Transverse colon (tissue), 4 donors: ENCODE measurements at regions not wholly inside any gene's neighbourhood (a gene's known extent, or its start where the extent isn't known, plus 50 kb on each side); places are given as distances from the start of the nearest gene placed in this dataset.

ENCODE experiments used
- DNase-seq: peaks from one replicate; pipeline ENCODE4 v3.0.0-alpha.2; 2019
- H3K27ac ChIP-seq, 4 donors: fragments of 200-600 bp; sonication (generic); 2 replicates each; pipeline ENCODE4 v1.5.1; 2016 to 2018; ENCODE audit warnings: inconsistent platforms in 4 of 4
- H3K27me3 ChIP-seq: fragments of 200-600 bp; sonication (generic); 2 replicates; pipeline ENCODE4 v1.5.1; 2017; ENCODE audit warnings: inconsistent platforms
- H3K36me3 ChIP-seq, 4 donors: fragments of 200-600 bp; sonication (generic); 2 replicates each; pipeline ENCODE4 v1.5.1; 2017 to 2019; ENCODE audit warnings: inconsistent platforms in 4 of 4
- H3K4me1 ChIP-seq, 4 donors: fragments of 200-600 bp; sonication (generic); 2 replicates each; pipeline ENCODE4 v1.5.1; 2017 to 2020; ENCODE audit warnings: inconsistent platforms in 4 of 4
- H3K4me3 ChIP-seq, 4 donors: fragments of 200-600 bp; sonication (generic); 1 replicate in 1 of 4; 2 replicates in 3 of 4; pipeline versions ENCODE4 v1.5.1 to v1.6.1; 2017 to 2019; ENCODE audit warnings: inconsistent platforms in 4 of 4
- H3K9me3 ChIP-seq, 2 donors: fragments of 200-600 bp; sonication (generic); 2 replicates each; pipeline ENCODE4 v1.5.1; 2017 to 2019; ENCODE audit warnings: inconsistent platforms in 2 of 2
- EP300 ChIP-seq: sonication (generic); formaldehyde crosslinking; IDR thresholded peaks from one replicate; pipeline ENCODE4 v1.6.1; 2017; ENCODE audit warnings: antibody characterized with exemption, low read depth
- POLR2A ChIP-seq: fragments of 450-650 bp; IDR thresholded peaks from one replicate; pipeline ENCODE4 v1.6.1; 2016; ENCODE audit warnings: antibody characterized with exemption, mild to moderate bottlenecking, moderate library complexity
- POLR2AphosphoS5 ChIP-seq, 3 donors: sonication (generic); formaldehyde crosslinking; IDR thresholded peaks; one replicate each; pipeline ENCODE4 v1.6.1; 2016; ENCODE audit warnings: antibody characterized with exemption in 3 of 3
- WGBS, 2 donors: methylation state at CpG; one replicate each; pipeline ENCODE4 v1.1.5; 2018; ENCODE audit warnings: low coverage in 1 of 2; 5-methylcytosine and 5-hydroxymethylcytosine counted together
- in situ Hi-C, 4 donors: fragments of 200-750 bp; cut with MboI; loops; one replicate each; pipeline versions ENCODE4 v1.15.0 to v1.15.1; 2017; ENCODE audit warnings: low sequenced_read_pairs in 3 of 4, low pct_ligation_motif_present in 1 of 4, low pct_unique_long_range_greater_than_20kb in 1 of 4
- intact Hi-C: fragments of 100-400 bp; cut with DNase I; formaldehyde crosslinking; loops from one replicate; pipeline ENCODE4 v1.15.1; 2023; ENCODE audit warnings: low total_unique reads
- TF ChIP-seq, protein P1 (sequence below), 5 experiments: fragments of 200-600 bp in 3 of 5; fragments of 450-650 bp in 2 of 5; sonication (generic) in 3 of 5; IDR thresholded peaks; 1 replicate in 2 of 5; 2 replicates in 3 of 5; pipeline ENCODE4 v1.5.1; 2016 to 2017; ENCODE audit warnings: antibody characterized with exemption in 5 of 5, inconsistent platforms in 3 of 5, mild to moderate bottlenecking in 2 of 5, moderate library complexity in 1 of 5

- Histone ChIP-seq H3K4me3 (no peak overlapping the region), H3K27me3 (no peaks in the 10 kb centered on the region), H3K36me3 (no peaks in the 10 kb centered on the region), H3K27ac (no peak overlapping the region), H3K9me3 (peaks cover 3 to 4% of the 10 kb centered on the region in 2 donors), H3K4me1 (no peaks in the 10 kb centered on the region)
- in situ Hi-C loops: no loop called here
- no peak for TF ChIP-seq EP300
- TF ChIP-seq, protein P1, sequence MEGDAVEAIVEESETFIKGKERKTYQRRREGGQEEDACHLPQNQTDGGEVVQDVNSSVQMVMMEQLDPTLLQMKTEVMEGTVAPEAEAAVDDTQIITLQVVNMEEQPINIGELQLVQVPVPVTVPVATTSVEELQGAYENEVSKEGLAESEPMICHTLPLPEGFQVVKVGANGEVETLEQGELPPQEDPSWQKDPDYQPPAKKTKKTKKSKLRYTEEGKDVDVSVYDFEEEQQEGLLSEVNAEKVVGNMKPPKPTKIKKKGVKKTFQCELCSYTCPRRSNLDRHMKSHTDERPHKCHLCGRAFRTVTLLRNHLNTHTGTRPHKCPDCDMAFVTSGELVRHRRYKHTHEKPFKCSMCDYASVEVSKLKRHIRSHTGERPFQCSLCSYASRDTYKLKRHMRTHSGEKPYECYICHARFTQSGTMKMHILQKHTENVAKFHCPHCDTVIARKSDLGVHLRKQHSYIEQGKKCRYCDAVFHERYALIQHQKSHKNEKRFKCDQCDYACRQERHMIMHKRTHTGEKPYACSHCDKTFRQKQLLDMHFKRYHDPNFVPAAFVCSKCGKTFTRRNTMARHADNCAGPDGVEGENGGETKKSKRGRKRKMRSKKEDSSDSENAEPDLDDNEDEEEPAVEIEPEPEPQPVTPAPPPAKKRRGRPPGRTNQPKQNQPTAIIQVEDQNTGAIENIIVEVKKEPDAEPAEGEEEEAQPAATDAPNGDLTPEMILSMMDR (IDR thresholded peaks at IDR 0.05): no peak
- no peak for TF ChIP-seq POLR2A
- intact Hi-C loops: no loop called here
- no peak for DNase-seq
Observed at GRCh38 chr3:162897291-162897690, 1400.7 kb downstream of the OTOL1 start.

DNA sequence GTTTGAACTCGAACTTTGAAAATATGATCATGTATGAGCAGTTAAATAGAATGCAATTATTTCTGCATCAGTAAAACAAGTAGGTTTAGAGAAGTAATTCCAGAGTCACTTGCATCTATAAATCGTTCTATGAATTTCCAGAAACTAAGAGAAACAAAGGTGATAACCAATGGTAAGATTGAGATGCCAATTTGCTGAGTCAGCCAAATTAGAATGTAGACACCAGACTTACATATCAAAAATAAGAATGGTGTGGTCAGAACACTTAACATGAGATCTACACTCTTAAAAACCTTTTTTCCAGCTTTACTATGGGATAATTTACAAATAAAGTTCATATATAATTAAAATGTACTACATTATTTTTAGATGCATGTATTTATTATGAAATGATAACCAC is 1435.9 kb downstream of the OTOL1 start:
- WGBS, 2 donors: 50 to 54% methylated on average over 2 of the region's 2 CpGs
- in situ Hi-C loops: no loop called here
- H3K4me1 ChIP-seq: no peaks in the 10 kb centered on the region

DNA sequence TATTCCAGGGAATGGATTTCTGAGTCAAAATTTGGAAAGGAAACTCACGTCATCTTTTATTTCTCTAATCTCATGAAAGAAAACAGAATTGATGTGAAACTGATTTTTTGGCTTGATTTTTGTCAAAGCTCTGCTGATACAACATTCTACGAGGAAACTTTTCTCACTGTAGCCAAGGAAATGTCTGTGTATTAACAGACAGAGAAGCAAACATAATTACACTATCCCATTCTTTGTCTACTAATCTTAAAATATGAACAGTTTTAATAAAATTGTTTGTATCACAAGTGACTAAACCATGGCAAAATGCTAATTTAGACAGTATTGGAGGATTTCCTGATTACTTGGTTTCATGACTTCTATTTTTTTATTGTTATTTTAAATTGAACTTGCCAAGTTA is 1437.0 kb downstream of the OTOL1 start:
- Histone ChIP-seq H3K4me1 (no peaks in the 10 kb centered on the region), H3K27me3 (no peaks in the 10 kb centered on the region), H3K27ac (no peak overlapping the region), H3K36me3 (no peaks in the 10 kb centered on the region), H3K4me3 (no peak overlapping the region), H3K9me3 (no peaks in the 10 kb centered on the region)
- TF ChIP-seq POLR2A (no peak), EP300 (no peak), POLR2AphosphoS5 (IDR thresholded peaks at IDR 0.05) (no peak)
- TF ChIP-seq, protein P1 (IDR thresholded peaks at IDR 0.05): no peak
- WGBS, 2 donors: 60 to 68% methylated on average over 2 of the region's 2 CpGs
- intact Hi-C loops (no loop called here), in situ Hi-C loops (no loop called here)
- no peak for DNase-seq

More for the DNA sequence above, 1435.9 kb downstream of the OTOL1 start:
- TF ChIP-seq POLR2AphosphoS5 (IDR thresholded peaks at IDR 0.05) (no peak), EP300 (no peak), POLR2A (no peak)
- TF ChIP-seq, protein P1 (IDR thresholded peaks at IDR 0.05): no peak
- H3K27ac ChIP-seq: no peak overlapping the region
- no peak overlapping the region for H3K4me3 ChIP-seq
- intact Hi-C loops: no loop called here
- no peaks in the 10 kb centered on the region for H3K9me3 ChIP-seq
- no peaks in the 10 kb centered on the region for H3K27me3 ChIP-seq
- no peak for DNase-seq
- H3K36me3 ChIP-seq: no peaks in the 10 kb centered on the region

DNA sequence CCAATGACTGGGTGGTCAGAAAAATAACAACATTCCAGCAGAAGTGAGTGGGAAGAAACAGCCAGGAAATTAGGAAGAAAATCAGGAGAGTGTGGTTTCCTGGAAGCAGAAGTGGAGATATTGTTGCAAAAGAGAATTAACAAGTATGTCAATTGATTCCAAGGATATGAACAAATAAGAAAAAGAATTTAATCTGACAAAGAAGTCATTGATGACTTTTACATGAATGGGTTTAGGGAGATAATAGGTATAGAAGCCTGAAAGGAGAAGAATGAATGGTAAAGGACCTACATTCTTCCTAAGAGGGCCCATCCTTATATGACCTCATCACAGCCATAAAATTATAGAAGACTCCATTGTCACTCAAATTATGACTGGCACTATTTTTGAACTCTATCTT is 1440.1 kb downstream of the OTOL1 start:
- Histone ChIP-seq H3K27me3 (no peaks in the 10 kb centered on the region), H3K4me1 (no peaks in the 10 kb centered on the region), H3K36me3 (no peaks in the 10 kb centered on the region), H3K27ac (no peak overlapping the region), H3K9me3 (no peaks in the 10 kb centered on the region), H3K4me3 (no peak overlapping the region)
- TF ChIP-seq EP300 (no peak), POLR2A (no peak), POLR2AphosphoS5 (IDR thresholded peaks at IDR 0.05) (no peak)
- TF ChIP-seq, protein P1 (IDR thresholded peaks at IDR 0.05): no peak
- DNase-seq: no peak
- in situ Hi-C loops: no loop called here
- intact Hi-C loops: no loop called here
